ENCODE measurements at regions not wholly inside any gene's neighbourhood (a gene's known extent, or its start where the extent isn't known, plus 50 kb on each side); places are given as distances from the start of the nearest gene placed in this dataset.

DNA sequence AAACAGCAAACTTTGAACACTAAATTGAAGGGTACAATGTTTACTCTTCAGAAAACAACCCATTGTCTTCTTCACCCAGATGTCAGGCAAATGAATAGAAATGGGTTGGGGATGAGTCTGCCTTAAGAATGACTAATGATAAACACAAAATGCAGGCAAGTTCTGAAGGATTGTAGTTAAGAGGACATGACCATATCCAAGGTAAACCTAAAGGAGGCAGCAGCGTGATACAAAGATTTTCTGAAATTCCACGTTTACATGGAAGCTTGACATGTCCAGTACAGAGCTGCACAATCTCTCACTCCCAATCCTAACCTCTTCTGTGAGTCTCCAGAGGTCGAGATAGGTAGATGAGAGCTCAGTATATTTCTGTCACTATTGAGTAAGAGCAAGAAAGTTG lies 1263.2 kb upstream of the CDH6 start:
- FAIRE-seq (no peak), DNase-seq (ENCODE audit: low spot score in 2 of 2) (no peak)

DNA sequence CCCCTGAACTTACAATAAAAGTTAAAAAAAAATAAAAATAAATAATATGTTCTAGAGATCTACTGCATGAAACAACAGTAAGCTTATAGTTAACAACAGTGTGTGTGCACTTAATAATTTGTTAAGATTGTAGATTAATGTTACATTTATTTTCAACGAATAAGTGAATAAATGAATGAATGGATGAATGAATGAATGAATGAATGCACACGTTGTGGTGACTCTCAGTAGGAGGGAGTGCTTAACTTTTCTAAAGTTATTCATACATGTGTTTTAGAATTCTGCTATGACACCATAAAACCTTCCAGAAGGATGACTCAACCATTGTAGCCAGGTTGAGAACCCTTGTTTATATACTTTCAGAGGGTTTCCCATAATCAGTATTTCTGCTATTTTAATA lies 1269.4 kb upstream of the CDH6 start:
- FAIRE-seq (no peak), DNase-seq (ENCODE audit: low spot score in 2 of 2) (no peak)

DNA sequence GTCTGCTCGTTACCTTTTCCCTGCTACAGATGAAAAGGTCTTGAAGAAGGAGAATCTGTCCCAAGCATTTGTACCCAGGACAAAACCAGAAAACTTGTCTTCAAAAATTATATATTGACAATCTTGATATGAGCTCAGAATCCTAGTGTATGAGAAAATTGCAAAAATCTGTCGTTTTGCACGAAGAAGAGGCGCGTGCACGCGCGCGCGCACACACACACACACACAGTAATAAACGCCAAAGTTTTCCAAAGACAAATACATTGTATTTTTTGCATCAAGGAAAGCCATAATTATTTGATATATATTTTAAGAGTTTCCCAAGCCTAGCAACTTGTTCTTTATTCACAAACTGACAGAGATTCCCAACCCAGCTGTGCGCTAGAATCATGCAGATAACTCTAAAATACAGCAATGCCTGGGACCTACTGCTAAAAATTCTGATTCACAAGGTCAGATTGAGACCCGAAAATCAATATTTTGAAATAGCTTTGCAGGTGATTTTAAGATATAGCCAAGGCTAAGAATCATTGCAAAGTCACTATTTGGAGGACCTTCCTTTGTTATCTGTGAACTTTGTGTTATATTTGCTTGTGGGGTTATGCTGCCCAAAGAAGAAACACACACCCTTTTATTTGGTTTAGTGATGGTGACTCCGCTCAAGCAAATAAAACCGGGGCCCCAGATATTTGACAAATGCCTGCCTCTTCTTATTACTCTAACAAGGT lies 1287.7 kb upstream of the CDH6 start:
- DNase-seq (ENCODE audit: low spot score in 2 of 2) (no peak), FAIRE-seq (no peak)

DNA sequence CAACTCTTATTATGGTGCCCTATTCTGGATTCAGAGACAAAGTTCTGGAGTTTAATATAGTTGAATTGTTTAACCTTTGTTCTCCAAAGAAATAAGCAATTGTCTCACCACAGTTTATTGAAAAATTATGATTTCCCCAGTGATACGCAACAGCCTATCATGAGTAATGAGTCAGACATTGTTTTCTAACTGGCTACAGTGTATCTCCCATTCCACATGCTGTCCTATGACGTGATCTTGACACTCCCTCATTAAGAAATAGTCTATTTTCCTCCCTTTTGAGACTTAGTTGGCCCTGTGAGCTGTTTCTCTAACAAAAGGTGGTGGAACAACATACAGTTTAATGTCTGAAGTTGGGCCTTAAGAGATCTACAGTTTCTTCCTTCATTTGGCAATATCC lies 1290.6 kb upstream of the CDH6 start:
- FAIRE-seq (no peak), DNase-seq (ENCODE audit: low spot score in 2 of 2) (no peak)

DNA sequence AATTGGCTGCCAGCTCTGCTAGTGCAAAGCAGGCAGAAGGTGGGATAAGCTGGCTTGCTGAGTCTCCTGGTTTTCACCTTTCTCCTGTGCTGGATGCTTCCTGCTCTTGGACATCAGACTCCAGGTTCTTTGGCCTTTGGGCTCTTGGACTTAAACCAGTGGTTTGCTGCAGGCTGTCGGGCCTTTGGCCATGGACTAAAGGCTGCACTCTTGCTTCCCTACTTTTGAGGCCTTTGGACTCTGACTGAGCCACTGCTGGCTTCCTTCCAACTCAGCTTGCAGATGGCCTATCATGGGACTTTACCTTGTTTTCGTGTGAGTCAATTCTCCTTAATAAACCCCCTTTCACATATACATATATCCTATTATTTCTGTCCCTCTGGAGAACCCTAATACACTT lies 1293.9 kb upstream of the CDH6 start:
- FAIRE-seq: no peak
- no peak for DNase-seq (ENCODE audit: low spot score in 2 of 2)

DNA sequence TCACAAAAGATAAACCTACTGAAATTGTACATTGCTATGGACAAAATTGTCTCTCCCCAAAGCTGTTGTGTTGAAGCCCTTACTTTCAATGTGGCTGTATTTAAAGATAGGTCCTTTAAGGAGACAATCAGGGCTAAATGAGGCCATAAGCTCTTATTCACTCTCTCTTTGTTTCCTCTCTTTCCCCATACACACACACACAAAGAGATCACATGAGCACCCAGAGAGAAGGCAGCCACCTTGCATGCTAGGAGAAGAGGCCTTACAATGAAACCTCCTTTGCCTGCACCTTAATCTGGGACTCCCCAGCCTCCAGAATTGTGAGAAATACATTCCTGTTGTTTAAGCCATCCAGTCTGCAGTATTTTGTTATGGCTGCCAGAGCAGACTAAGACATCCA lies 1295.6 kb upstream of the CDH6 start:
- FAIRE-seq: no peak
- DNase-seq (ENCODE audit: low spot score in 2 of 2): no peak

DNA sequence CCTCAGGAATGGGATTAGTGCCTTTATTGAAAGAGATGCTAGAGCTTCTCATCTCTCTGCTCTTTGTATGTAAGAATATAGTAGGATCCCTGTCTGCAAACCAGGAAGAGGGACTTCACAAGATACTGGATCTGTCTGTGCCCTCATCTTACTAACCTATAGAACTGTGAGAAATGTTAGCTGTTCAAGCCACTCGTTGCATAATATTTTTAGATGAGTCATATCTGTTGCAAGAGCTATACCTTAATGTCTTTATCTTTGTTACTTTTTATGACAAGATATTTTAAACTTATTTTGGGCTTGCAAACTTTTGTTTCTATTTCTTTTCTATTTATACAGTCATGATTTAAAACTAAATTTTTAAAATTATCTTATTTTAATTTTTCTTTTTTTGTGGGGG lies 1296.8 kb upstream of the CDH6 start:
- FAIRE-seq: no peak
- no peak for DNase-seq (ENCODE audit: low spot score in 2 of 2)

DNA sequence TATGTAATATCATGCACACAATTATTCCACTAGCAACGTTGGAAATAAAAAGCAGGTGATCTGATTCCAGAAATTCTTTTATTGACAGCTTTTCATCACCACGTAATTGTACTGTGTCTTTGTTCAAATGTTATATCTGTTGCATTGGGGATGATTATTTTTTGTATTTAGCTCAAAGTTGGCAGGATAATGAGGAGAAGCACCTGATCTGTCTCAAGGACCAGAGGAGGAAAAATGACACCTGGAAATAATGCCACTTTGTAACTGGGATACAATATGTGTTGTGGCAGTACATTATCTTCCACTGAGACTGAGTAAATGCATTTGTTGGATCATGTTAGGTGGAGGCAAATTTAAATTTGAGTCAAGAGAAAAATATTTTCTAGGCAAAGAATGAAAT lies 1298.8 kb upstream of the CDH6 start:
- FAIRE-seq (no peak), DNase-seq (ENCODE audit: low spot score in 2 of 2) (no peak)

DNA sequence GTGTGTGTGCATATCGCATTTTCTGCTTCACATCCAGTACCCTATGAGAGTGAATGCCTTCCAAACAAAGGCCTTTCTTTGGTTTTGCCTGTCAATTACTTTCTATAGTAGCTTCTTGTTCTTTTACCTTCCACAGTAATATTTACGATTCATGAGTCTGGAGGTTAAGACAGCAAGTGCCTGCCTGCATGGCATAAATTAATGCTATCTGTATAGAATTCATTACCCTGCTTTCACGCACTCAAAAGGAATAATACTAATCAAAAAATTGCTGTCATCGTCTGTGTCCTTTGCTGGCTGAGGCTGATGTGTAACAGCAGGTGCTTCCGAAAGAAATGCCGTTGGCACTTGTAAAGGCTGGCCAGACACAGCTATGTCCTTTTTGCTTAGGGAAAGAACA lies 1304.4 kb upstream of the CDH6 start:
- DNase-seq (ENCODE audit: low spot score in 2 of 2): no peak
- FAIRE-seq: no peak

DNA sequence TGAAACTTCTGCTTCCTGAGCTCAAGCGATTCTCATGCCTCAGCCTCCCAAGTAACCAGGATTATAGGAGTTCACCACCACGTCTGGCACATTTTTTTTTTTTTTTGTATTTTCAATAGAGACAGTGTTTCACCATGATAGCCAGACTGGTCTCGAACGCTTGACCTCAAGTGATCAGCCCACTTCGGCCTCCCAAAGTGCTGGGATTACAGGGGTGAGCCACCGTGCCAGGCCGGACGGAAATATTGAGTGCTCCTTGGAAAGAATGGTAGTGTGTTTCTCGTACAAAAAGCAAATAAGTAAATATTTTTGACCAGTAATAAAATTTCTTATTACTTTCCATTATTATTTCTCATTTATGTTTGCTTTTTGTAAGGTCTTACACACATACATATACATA lies 1307.9 kb upstream of the CDH6 start:
- FAIRE-seq (no peak), DNase-seq (ENCODE audit: low spot score in 2 of 2) (no peak)

DNA sequence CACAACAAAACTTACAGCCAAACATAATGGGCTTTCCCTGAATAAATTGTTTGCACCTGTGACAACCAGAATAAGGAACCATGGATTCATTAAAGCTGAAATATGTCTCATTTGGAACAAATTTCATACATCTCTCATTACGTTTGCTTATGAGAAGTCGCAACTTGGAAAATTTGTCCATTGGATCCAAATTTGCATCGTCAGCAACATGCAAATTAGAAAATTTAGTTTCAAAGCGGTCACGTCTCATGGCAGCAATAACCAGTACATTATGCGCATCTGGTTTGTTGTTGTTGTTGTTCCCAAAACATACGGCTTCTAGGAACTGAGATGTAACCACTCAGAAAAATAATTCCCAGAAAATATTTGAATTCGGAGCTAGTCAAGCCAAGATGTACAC lies 1311.5 kb upstream of the CDH6 start:
- FAIRE-seq (no peak), DNase-seq (ENCODE audit: low spot score in 2 of 2) (no peak)

DNA sequence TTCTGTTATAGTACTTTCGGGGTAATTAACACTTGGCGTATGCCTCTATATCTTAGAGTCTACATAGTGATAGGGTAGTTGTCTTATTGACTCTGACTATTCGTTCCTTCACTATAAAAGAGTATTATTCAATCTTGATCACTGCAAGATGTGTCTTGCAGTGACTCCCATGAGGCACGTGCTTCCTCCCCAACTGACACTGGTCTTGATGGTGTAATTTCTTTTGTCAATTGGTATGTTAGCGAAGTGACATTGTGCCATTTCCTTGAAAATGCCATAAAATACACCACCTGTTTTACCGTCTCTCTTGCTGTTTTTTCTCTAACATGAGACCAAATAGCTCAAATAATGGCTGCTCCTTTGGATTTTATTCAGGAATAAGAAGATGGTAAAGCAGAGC lies 1314.1 kb upstream of the CDH6 start:
- FAIRE-seq: no peak
- no peak for DNase-seq (ENCODE audit: low spot score in 2 of 2)

DNA sequence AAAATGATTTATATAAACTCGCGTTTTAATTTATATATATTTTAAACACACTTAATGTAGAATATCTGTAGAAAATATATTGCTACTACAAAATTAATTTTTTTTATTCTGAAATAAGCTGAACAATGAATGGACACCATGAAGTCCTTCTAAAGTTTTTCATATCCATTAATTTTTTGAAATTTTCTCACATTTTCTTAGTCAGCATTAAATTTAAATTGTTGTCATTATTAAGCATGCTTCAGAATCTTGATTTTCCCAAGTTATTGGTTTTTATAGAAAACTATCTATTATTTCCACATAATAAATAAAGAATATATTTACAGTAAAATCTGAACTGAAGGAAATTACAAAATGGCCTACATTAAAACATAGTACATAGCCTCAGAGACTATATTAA lies 1314.9 kb upstream of the CDH6 start:
- no peak for DNase-seq (ENCODE audit: low spot score in 2 of 2)
- no peak for FAIRE-seq

DNA sequence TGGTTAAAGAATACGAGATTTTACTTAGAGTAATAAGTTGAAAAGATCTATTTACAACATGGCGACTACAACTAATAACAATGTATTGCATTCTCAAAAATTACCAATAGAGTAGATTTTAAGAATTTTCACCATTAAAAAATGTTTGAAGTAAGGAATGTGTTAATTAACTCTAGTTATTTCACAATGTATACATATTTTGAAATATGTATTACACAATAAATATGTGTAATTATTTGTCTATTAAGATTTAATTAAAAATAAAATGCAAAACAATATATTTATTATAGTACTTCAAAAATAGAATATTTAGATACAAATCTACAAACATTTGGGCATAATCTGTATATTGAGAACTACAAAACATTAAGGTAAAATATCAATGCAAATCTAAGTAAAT lies 1326.3 kb upstream of the CDH6 start:
- DNase-seq (ENCODE audit: low spot score in 2 of 2) (no peak), FAIRE-seq (peak; percentile 88)

DNA sequence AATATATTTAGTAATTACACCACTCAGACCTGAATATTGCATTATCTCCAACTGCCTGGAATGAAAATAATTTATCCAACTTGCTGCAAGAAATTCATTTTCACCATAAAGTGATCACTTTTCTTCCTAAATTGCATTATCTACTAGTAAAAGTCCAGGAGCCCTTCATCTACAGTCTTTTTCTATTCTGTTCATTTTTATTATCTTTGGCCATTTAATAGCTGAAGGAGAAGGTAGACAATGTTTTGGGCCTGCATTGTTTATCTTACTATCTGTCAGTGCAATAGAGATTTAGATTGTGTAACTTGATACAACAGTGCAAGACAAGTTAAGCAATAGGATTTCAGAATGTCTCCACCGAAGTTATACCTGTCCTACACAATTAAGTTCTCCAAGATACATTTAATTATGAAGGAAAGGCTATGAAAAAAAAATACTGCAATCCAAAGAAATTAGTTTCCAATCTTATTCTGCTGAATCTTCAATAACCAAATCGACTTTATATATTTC lies 1339.7 kb upstream of the CDH6 start:
- FAIRE-seq (no peak), DNase-seq (ENCODE audit: low spot score in 2 of 2) (no peak)

DNA sequence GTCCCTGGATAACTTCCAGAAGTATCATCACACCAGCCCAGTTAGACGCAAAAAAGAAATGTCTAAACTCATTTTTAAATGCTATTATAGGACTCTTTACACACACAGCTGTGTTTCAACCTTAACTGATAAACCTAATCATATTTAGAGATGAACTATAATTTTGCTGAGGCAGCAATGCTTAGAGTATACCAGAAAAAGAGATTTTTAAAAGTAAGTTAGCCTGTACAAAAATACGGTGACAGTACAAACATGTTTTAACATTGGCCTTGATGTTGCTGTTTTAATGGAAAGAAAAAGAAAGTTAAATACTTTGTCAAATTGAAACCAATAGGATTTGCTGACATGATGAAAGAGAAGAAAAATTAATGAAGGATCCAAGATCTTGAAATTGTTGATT lies 1341.2 kb upstream of the CDH6 start:
- FAIRE-seq: no peak
- DNase-seq (ENCODE audit: low spot score in 2 of 2): no peak

DNA sequence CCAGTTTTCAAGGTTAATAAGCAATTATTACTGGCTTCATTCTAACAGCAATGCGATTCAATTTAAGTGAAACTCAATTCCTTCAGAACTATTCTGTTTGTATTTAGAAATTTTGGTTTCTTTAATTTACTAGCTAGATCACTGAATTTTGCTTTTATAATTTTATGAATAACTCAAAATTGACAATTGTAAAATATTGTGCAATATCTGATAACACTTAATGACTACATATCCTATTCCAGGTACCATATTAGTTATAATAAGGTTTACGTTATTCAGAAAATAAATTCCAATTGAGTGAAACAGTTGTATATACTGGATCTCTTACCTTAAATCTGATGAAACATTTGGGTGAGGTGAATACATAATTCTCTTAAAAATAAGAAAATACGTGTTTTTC lies 1348.3 kb upstream of the CDH6 start:
- DNase-seq (ENCODE audit: low spot score in 2 of 2) (no peak), FAIRE-seq (peak; percentile 8)

DNA sequence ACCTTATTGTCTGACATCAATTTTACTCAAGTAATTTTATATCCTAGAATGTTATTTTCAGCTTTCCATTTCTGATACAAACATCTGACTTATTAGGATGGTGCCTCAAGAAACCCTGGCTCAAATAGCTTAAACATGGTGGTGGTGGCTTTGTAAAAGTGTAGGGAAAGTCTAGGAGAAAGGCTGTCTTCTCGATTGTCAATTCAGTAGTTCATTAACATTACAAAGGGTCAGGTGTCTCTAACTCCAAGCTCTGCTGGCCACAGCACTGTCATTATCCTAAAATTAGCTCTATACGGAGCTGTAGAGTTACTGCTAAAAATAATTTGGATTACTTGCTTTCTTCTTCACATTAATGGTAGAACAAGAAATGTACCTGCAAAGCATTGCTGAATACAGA lies 1360.1 kb upstream of the CDH6 start:
- DNase-seq (ENCODE audit: low spot score in 2 of 2) (no peak), FAIRE-seq (no peak)

DNA sequence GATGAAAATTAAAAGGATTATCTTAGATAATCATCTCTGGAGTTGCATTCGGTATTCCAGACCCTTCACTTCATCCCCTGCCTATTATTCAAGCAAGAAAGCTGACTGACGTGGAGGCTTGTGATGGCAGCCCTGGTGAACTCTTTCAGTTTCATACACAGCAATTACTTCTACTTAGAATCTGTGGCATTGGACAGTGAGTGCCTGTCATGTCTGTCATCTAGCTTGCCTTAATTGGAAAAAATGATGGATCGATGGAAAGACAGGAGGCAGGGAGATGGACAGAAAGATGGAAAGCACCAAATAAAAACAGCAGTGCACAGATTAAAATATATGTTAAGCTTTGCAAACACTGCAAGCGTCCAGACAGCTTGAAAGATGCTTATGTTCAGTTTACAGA lies 1371.0 kb upstream of the CDH6 start:
- FAIRE-seq (no peak), DNase-seq (ENCODE audit: low spot score in 2 of 2) (no peak)

DNA sequence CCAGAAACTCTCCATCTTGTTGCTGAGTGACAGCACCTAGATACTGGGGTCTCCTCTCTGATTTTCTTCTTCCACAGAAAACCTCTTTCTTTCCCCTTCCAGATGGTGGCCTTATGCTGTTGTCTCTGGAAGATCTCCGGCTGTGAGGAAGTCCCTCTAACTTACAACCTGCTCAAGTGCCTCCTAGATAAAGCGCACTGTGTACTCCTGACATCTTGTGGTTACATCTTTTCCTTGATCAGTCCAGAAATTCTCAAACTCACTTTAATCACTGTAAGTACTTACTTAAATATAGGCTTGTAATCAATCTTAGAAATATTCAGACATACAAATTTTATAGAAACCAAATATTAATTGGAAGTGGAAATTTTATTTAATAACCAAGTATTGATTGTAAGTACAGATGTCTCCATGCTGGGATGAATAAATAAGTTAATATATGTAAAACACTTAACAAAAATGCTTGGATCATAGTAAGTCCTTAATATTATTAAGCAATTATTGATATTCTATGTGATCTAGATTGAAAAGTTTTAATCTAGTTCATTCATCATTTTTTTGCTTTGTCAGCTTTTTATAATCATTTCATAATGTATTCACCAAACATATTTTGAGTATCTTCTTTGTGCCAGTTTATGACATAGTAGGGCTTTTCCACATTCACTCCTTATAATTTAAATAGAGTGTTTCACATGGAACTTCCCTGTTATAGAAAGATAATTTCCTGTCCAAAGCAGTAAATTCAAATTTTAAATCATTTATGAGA lies 1381.4 kb upstream of the CDH6 start:
- FAIRE-seq: no peak
- no peak for DNase-seq (ENCODE audit: low spot score in 2 of 2)

DNA sequence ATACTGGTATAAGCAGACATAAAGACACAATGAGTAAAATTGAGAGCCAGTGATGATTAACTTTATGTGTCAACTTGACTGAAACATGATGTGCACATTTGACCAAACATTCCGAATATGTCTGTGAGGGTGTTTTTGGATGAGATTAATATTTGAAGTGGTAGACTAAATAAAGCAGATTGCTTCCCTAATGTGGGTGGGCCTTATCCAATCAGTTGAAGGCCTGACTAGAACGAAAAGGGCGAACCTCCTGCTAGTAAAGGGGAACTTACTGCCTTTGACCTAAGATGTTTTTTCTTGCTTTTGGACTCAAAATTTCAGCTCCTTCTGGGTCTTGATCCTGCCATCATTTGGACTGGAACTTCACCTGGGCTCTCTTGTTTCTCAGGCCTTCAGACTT lies 1387.7 kb upstream of the CDH6 start:
- FAIRE-seq (no peak), DNase-seq (ENCODE audit: low spot score in 2 of 2) (no peak)

DNA sequence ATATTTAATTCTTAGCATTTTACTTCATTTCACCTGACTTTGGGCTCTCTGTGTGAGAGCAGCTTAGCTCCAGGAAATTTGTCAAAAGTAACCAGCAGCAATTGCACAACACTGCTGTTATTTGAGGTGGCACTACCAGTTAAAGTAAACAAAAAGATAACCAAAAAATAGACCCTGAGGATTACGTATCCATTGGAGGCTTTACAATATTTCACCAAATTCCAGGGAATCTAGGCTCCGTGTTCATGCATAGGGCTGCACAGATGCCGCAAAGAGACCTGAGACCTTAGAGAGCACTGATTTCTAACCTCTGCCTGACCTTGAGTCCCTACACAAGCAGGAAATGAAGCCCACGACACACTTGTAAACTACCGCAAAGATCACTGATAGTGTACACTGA lies 1392.7 kb upstream of the CDH6 start:
- no peak for DNase-seq (ENCODE audit: low spot score in 2 of 2)
- no peak for FAIRE-seq

All from frontal cortex (tissue), 3 donors.